Activated CD4-positive, alpha-beta memory T cell treated with anti-CD3 and anti-CD28 coated beads for 36 hours (primary cell): ENCODE measurements at regions not wholly inside any gene's neighbourhood (a gene's known extent, or its start where the extent isn't known, plus 50 kb on each side); places are given as distances from the start of the nearest gene placed in this dataset.

Source experiments
- CTCF ChIA-PET: fragments of 350-600 bp; sonication (Branson Sonifier 250); formaldehyde crosslinking; loops from one replicate; lab custom pipeline; 2021; ENCODE audit warnings: antibody characterized with exemption, inconsistent platforms; lab: Charles Lee
- POLR2A ChIA-PET: fragments of 350-600 bp; sonication (Branson Sonifier 250); formaldehyde crosslinking; loops from one replicate; lab custom pipeline; 2021; ENCODE audit warnings: antibody characterized with exemption; lab: Charles Lee
- DNase-seq: peaks from one replicate; pipeline ENCODE4 v3.0.0-alpha.2; 2020
- H3K27ac Mint-ChIP-seq: one replicate; pipeline ENCODE4 v1.8.0; 2021; ENCODE audit warnings: mixed read lengths
- H3K27me3 Mint-ChIP-seq: one replicate; pipeline ENCODE4 v1.8.0; 2021; ENCODE audit warnings: mixed read lengths
- H3K36me3 Mint-ChIP-seq: one replicate; pipeline ENCODE4 v1.8.0; 2021; ENCODE audit warnings: mixed read lengths
- H3K4me1 Mint-ChIP-seq: one replicate; pipeline ENCODE4 v1.8.0; 2021; ENCODE audit warnings: low read depth, mixed read lengths
- H3K4me3 Mint-ChIP-seq: one replicate; pipeline ENCODE4 v1.8.0; 2021; ENCODE audit warnings: mild to moderate bottlenecking, mixed read lengths
- H3K9me3 Mint-ChIP-seq: one replicate; pipeline ENCODE4 v1.8.0; 2021; ENCODE audit warnings: mixed read lengths
- intact Hi-C: fragments of 100-400 bp; cut with micrococcal nuclease; formaldehyde crosslinking; loops from one replicate; pipeline ENCODE4 v1.15.1; 2023

GRCh38 chr18:1578505-1578904 lies 673.8 kb downstream of the ADCYAP1 start:
- Mint-ChIP-seq H3K9me3 (no peaks in the 10 kb centered on the region), H3K36me3 (no peaks in the 10 kb centered on the region), H3K27ac (no peak overlapping the region), H3K27me3 (peaks cover 1% of the 10 kb centered on the region), H3K4me1 (no peaks in the 10 kb centered on the region), H3K4me3 (no peak overlapping the region)
- POLR2A ChIA-PET = no interaction called here
- no peak for DNase-seq
- intact Hi-C loops = no loop called here
- CTCF ChIA-PET = no interaction called here

GRCh38 chr18:1581581-1581980 lies 676.9 kb downstream of the ADCYAP1 start:
- ChIA-PET POLR2A (no interaction called here), CTCF (interaction anchor here (0.6 kb wide), 1 partner anchor 15 kb away, joined by 3 read pairs; no protein-coding TSS in a partner anchor)
- no peaks in the 10 kb centered on the region for H3K36me3 Mint-ChIP-seq

GRCh38 chr18:1585881-1586488 lies 681.3 kb downstream of the ADCYAP1 start:
- no peak for DNase-seq
- H3K27ac Mint-ChIP-seq = no peak overlapping the region
- no peaks in the 10 kb centered on the region for H3K9me3 Mint-ChIP-seq
- CTCF ChIA-PET = interaction anchor here (0.6 to 1.6 kb wide), 10 partner anchors 12 to 961 kb away, joined by 3 to 4 read pairs (median 3); no protein-coding TSS in a partner anchor
- H3K27me3 Mint-ChIP-seq = peaks cover 3% of the 10 kb centered on the region
- no peaks in the 10 kb centered on the region for H3K36me3 Mint-ChIP-seq
- POLR2A ChIA-PET = no interaction called here
- H3K4me3 Mint-ChIP-seq = no peak overlapping the region
- intact Hi-C loops = loop anchor here (5.0 to 10.0 kb wide), 3 partner anchors 499 to 956 kb away; no protein-coding TSS in a partner anchor
- no peaks in the 10 kb centered on the region for H3K4me1 Mint-ChIP-seq

More at GRCh38 chr18:1581581-1581980, 676.9 kb downstream of the ADCYAP1 start:
- no peak overlapping the region for H3K4me3 Mint-ChIP-seq
- H3K27ac Mint-ChIP-seq = no peak overlapping the region
- H3K9me3 Mint-ChIP-seq = no peaks in the 10 kb centered on the region
- intact Hi-C loops = loop anchor here (10.0 kb wide), 2 partner anchors 503 to 717 kb away; no protein-coding TSS in a partner anchor
- DNase-seq = no peak
- H3K27me3 Mint-ChIP-seq = peaks cover 3% of the 10 kb centered on the region
- H3K4me1 Mint-ChIP-seq = no peaks in the 10 kb centered on the region

- no peak overlapping the region for H3K4me3 Mint-ChIP-seq
- H3K4me1 Mint-ChIP-seq = no peaks in the 10 kb centered on the region
- intact Hi-C loops = no loop called here
- H3K27ac Mint-ChIP-seq = no peak overlapping the region
- ChIA-PET POLR2A (no interaction called here), CTCF (no interaction called here)
- DNase-seq = no peak
- no peaks in the 10 kb centered on the region for H3K27me3 Mint-ChIP-seq
- H3K36me3 Mint-ChIP-seq = no peaks in the 10 kb centered on the region
- H3K9me3 Mint-ChIP-seq = no peaks in the 10 kb centered on the region
These were observed 688.4 kb downstream of the ADCYAP1 start for GRCh38 chr18:1593091-1593490.

- ChIA-PET POLR2A (no interaction called here), CTCF (no interaction called here)
- H3K4me3 Mint-ChIP-seq = no peak overlapping the region
- H3K9me3 Mint-ChIP-seq = no peaks in the 10 kb centered on the region
- no peak overlapping the region for H3K27ac Mint-ChIP-seq
- no peaks in the 10 kb centered on the region for H3K4me1 Mint-ChIP-seq
- no peaks in the 10 kb centered on the region for H3K27me3 Mint-ChIP-seq
- no peak for DNase-seq
- no peaks in the 10 kb centered on the region for H3K36me3 Mint-ChIP-seq
- intact Hi-C loops = no loop called here
These were observed 690.5 kb downstream of the ADCYAP1 start for GRCh38 chr18:1595195-1595594.

GRCh38 chr18:1599196-1599595 lies 694.5 kb downstream of the ADCYAP1 start:
- Mint-ChIP-seq H3K27ac (no peak overlapping the region), H3K4me1 (no peaks in the 10 kb centered on the region), H3K4me3 (no peak overlapping the region), H3K9me3 (no peaks in the 10 kb centered on the region), H3K27me3 (no peaks in the 10 kb centered on the region), H3K36me3 (no peaks in the 10 kb centered on the region)
- POLR2A ChIA-PET = no interaction called here
- DNase-seq = no peak
- intact Hi-C loops = no loop called here
- CTCF ChIA-PET = interaction anchor here (1.1 kb wide), 1 partner anchor 13 kb away, joined by 4 read pairs; no protein-coding TSS in a partner anchor

- CTCF ChIA-PET = interaction anchor here (1.0 kb wide), 1 partner anchor 19 kb away, joined by 3 read pairs; no protein-coding TSS in a partner anchor
- Mint-ChIP-seq H3K9me3 (no peaks in the 10 kb centered on the region), H3K4me3 (no peak overlapping the region), H3K27me3 (no peaks in the 10 kb centered on the region), H3K36me3 (no peaks in the 10 kb centered on the region), H3K27ac (no peak overlapping the region), H3K4me1 (no peaks in the 10 kb centered on the region)
- intact Hi-C loops = no loop called here
- POLR2A ChIA-PET = no interaction called here
- no peak for DNase-seq
These were observed 700.1 kb downstream of the ADCYAP1 start for GRCh38 chr18:1604751-1605150.

- Mint-ChIP-seq H3K4me1 (no peaks in the 10 kb centered on the region), H3K9me3 (no peaks in the 10 kb centered on the region), H3K27me3 (no peaks in the 10 kb centered on the region), H3K36me3 (no peaks in the 10 kb centered on the region), H3K4me3 (no peak overlapping the region), H3K27ac (no peak overlapping the region)
- ChIA-PET POLR2A (no interaction called here), CTCF (no interaction called here)
- no peak for DNase-seq
- intact Hi-C loops = no loop called here
These were observed 713.7 kb downstream of the ADCYAP1 start for GRCh38 chr18:1618364-1618763.

- ChIA-PET CTCF (interaction anchor here (0.6 kb wide), 1 partner anchor 44 kb away, joined by 4 read pairs; no protein-coding TSS in a partner anchor), POLR2A (no interaction called here)
- Mint-ChIP-seq H3K36me3 (no peaks in the 10 kb centered on the region), H3K27me3 (no peaks in the 10 kb centered on the region), H3K4me1 (no peaks in the 10 kb centered on the region), H3K4me3 (no peak overlapping the region), H3K27ac (no peak overlapping the region), H3K9me3 (no peaks in the 10 kb centered on the region)
- DNase-seq = no peak
- intact Hi-C loops = no loop called here
These were observed 714.8 kb downstream of the ADCYAP1 start for GRCh38 chr18:1619507-1619906.

- Mint-ChIP-seq H3K4me3 (no peak overlapping the region), H3K27ac (no peak overlapping the region), H3K4me1 (no peaks in the 10 kb centered on the region), H3K36me3 (no peaks in the 10 kb centered on the region), H3K9me3 (no peaks in the 10 kb centered on the region), H3K27me3 (no peaks in the 10 kb centered on the region)
- ChIA-PET CTCF (no interaction called here), POLR2A (no interaction called here)
- intact Hi-C loops = no loop called here
- DNase-seq = no peak
These were observed 719.9 kb downstream of the ADCYAP1 start for GRCh38 chr18:1624612-1625011.

- peaks cover 6% of the 10 kb centered on the region for H3K9me3 Mint-ChIP-seq
- intact Hi-C loops = no loop called here
- no peak overlapping the region for H3K4me3 Mint-ChIP-seq
- H3K27me3 Mint-ChIP-seq = no peaks in the 10 kb centered on the region
- ChIA-PET POLR2A (no interaction called here), CTCF (no interaction called here)
- no peaks in the 10 kb centered on the region for H3K36me3 Mint-ChIP-seq
- no peaks in the 10 kb centered on the region for H3K4me1 Mint-ChIP-seq
- no peak for DNase-seq
- H3K27ac Mint-ChIP-seq = no peak overlapping the region
These were observed 722.8 kb downstream of the ADCYAP1 start for GRCh38 chr18:1627494-1627893.

GRCh38 chr18:1648712-1649111 lies 744.0 kb downstream of the ADCYAP1 start:
- H3K4me1 Mint-ChIP-seq = no peaks in the 10 kb centered on the region
- H3K9me3 Mint-ChIP-seq = no peaks in the 10 kb centered on the region
- H3K36me3 Mint-ChIP-seq = no peaks in the 10 kb centered on the region
- CTCF ChIA-PET = interaction anchor here (1.7 kb wide), 1 partner anchor 15 kb away, joined by 4 read pairs; no protein-coding TSS in a partner anchor
- H3K27me3 Mint-ChIP-seq = no peaks in the 10 kb centered on the region
- intact Hi-C loops = no loop called here
- H3K4me3 Mint-ChIP-seq = no peak overlapping the region
- H3K27ac Mint-ChIP-seq = no peak overlapping the region
- POLR2A ChIA-PET = no interaction called here
- no peak for DNase-seq

GRCh38 chr18:1652018-1652417 lies 747.3 kb downstream of the ADCYAP1 start:
- CTCF ChIA-PET = no interaction called here
- no peak overlapping the region for H3K4me3 Mint-ChIP-seq
- no peaks in the 10 kb centered on the region for H3K27me3 Mint-ChIP-seq
- no peaks in the 10 kb centered on the region for H3K9me3 Mint-ChIP-seq
- no peaks in the 10 kb centered on the region for H3K36me3 Mint-ChIP-seq
- no peak overlapping the region for H3K27ac Mint-ChIP-seq
- no peak for DNase-seq
- intact Hi-C loops = no loop called here
- H3K4me1 Mint-ChIP-seq = no peaks in the 10 kb centered on the region
- POLR2A ChIA-PET = no interaction called here
